H1 (cell line): ENCODE measurements at regions not wholly inside any gene's neighbourhood (a gene's known extent, or its start where the extent isn't known, plus 50 kb on each side); places are given as distances from the start of the nearest gene placed in this dataset.

Experiments
- CTCF ChIA-PET: fragments of 300-600 bp; sonication (Branson Sonifier 250); formaldehyde crosslinking; loops from one replicate; lab custom pipeline; 2021; ENCODE audit not compliant: partially characterized antibody; lab: Charles Lee
- POLR2A ChIA-PET: fragments of 300-600 bp; sonication (Branson Sonifier 250); formaldehyde crosslinking; loops from one replicate; lab custom pipeline; 2021; ENCODE audit warnings: inconsistent platforms; ENCODE audit not compliant: partially characterized antibody; lab: Charles Lee
- DNase-seq, 2 experiments: peaks; one replicate each; pipeline versions ENCODE4 v3.0.0 to v3.0.0-alpha.2; 2010 to 2022; ENCODE audit warnings: low spot score in 2 of 2, low read depth in 1 of 2, mixed read lengths in 1 of 2
- FAIRE-seq: peaks from 2 replicates; lab custom pipeline; 2011; peaks lifted over from hg19 to GRCh38; lab: Jason Lieb, UNC
- H2AFZ ChIP-seq: 2 replicates; pipeline ENCODE4 v1.8.1; 2012; ENCODE audit warnings: low read length, inconsistent platforms
- H2AK5ac ChIP-seq: 2 replicates; pipeline ENCODE4 v1.6.1; 2013; ENCODE audit warnings: low read depth, low read length
- H2BK120ac ChIP-seq: replicated peaks from 2 replicates; pipeline ENCODE3; 2013; ENCODE audit warnings: low read depth, low read length, inconsistent platforms
- H2BK12ac ChIP-seq: 2 replicates; pipeline ENCODE4 v1.6.1; 2013; ENCODE audit warnings: low read depth, low read length
- H2BK15ac ChIP-seq: 2 replicates; pipeline ENCODE4 v1.6.1; 2013; ENCODE audit warnings: low read length
- H2BK20ac ChIP-seq: 2 replicates; pipeline ENCODE4 v1.6.1; 2013; ENCODE audit warnings: low read length
- H2BK5ac ChIP-seq: 2 replicates; pipeline ENCODE4 v1.6.1; 2013; ENCODE audit warnings: low read depth, low read length
- H3K14ac ChIP-seq: 2 replicates; pipeline ENCODE4 v1.6.1; 2013; ENCODE audit warnings: inconsistent platforms; ENCODE audit not compliant: insufficient read length
- H3K18ac ChIP-seq: 2 replicates; pipeline ENCODE4 v1.6.1; 2013; ENCODE audit warnings: low read length; ENCODE audit errors: extremely low read depth
- H3K23ac ChIP-seq: 2 replicates; pipeline ENCODE4 v1.6.1; 2013; ENCODE audit warnings: inconsistent platforms; ENCODE audit not compliant: insufficient read length
- H3K23me2 ChIP-seq: 2 replicates; pipeline ENCODE4 v1.6.1; 2013; ENCODE audit warnings: low read depth, low read length
- H3K27ac ChIP-seq: 2 replicates; pipeline ENCODE4 v1.6.1; 2011; ENCODE audit warnings: low read depth, low read length, inconsistent platforms
- H3K27me3 ChIP-seq, 4 experiments: replicated peaks in 1 of 4; 1 replicate in 1 of 4; 2 replicates in 3 of 4; pipeline versions ENCODE4 v1.6.1 to v1.8.1; 2011 to 2013; ENCODE audit warnings: low read length in 3 of 4, mild to moderate bottlenecking in 3 of 4, inconsistent platforms in 2 of 4, mixed read lengths in 2 of 4, moderate library complexity in 1 of 4; ENCODE audit not compliant: control insufficient read depth in 3 of 4, insufficient read depth in 3 of 4; ENCODE audit errors: extremely low read depth in 1 of 4
- H3K36me3 ChIP-seq, 4 experiments: 2 replicates each; pipeline versions ENCODE4 v1.6.1 to v1.8.1; 2011 to 2013; ENCODE audit warnings: mild to moderate bottlenecking in 4 of 4, low read length in 3 of 4, moderate library complexity in 2 of 4, control low read depth in 1 of 4, inconsistent platforms in 1 of 4; ENCODE audit not compliant: insufficient read depth in 4 of 4, control insufficient read depth in 2 of 4
- H3K4ac ChIP-seq: replicated peaks from 2 replicates; pipeline ENCODE3; 2013; ENCODE audit warnings: low read length, low read depth, mixed read lengths, inconsistent platforms; ENCODE audit not compliant: insufficient read length
- H3K4me1 ChIP-seq, 4 experiments: replicated peaks in 1 of 4; 1 replicate in 1 of 4; 2 replicates in 3 of 4; pipeline versions ENCODE4 v1.6.1 to v1.8.1; 2011 to 2013; ENCODE audit warnings: low read length in 3 of 4, inconsistent platforms in 2 of 4, mixed read lengths in 1 of 4; ENCODE audit not compliant: insufficient read depth in 4 of 4, control insufficient read depth in 3 of 4
- H3K4me2 ChIP-seq, 2 experiments: 2 replicates each; pipeline versions ENCODE4 v1.6.1 to v1.8.1; 2011 to 2013; ENCODE audit warnings: low read depth in 2 of 2, low read length in 2 of 2, control low read depth in 1 of 2, inconsistent platforms in 1 of 2, mild to moderate bottlenecking in 1 of 2; ENCODE audit not compliant: insufficient read depth in 1 of 2
- H3K4me3 ChIP-seq, 4 experiments: fragments of 200-600, 300-600 bp in 1 of 4; sonication (generic), shearing (Covaris generic), sonication (Bioruptor Twin) in 1 of 4; 2 replicates each; pipeline versions ENCODE4 v1.5.1 to v1.8.1; 2011 to 2016; ENCODE audit warnings: low read length in 4 of 4, low read depth in 3 of 4, control low read depth in 2 of 4, inconsistent platforms in 2 of 4, mild to moderate bottlenecking in 2 of 4, mixed read lengths in 1 of 4, moderate library complexity in 1 of 4; ENCODE audit not compliant: insufficient read depth in 2 of 4; ENCODE audit errors: extremely low read depth in 1 of 4
- H3K56ac ChIP-seq: replicated peaks from 2 replicates; pipeline ENCODE3; 2013; ENCODE audit warnings: low read depth, mild to moderate bottlenecking, mixed read lengths, low read length, inconsistent platforms; ENCODE audit not compliant: insufficient read length
- H3K79me1 ChIP-seq: 2 replicates; pipeline ENCODE4 v1.6.1; 2013; ENCODE audit warnings: low read depth, low read length, control low read depth
- H3K79me2 ChIP-seq, 2 experiments: 2 replicates each; pipeline versions ENCODE4 v1.6.1 to v1.8.1; 2012 to 2013; ENCODE audit warnings: low read length in 2 of 2, mild to moderate bottlenecking in 2 of 2, inconsistent platforms in 1 of 2; ENCODE audit not compliant: insufficient read depth in 2 of 2, control insufficient read depth in 1 of 2
- H3K9ac ChIP-seq, 4 experiments: replicated peaks in 1 of 4; 1 replicate in 1 of 4; 2 replicates in 3 of 4; pipeline versions ENCODE4 v1.6.1 to v1.8.1; 2011 to 2013; ENCODE audit warnings: low read depth in 3 of 4, low read length in 3 of 4, control low read depth in 2 of 4, mild to moderate bottlenecking in 2 of 4, moderate library complexity in 2 of 4, inconsistent platforms in 1 of 4; ENCODE audit errors: extremely low read depth in 1 of 4
- H3K9me3 ChIP-seq, 2 experiments: 2 replicates each; pipeline versions ENCODE4 v1.6.1 to v1.8.1; 2012 to 2013; ENCODE audit warnings: mild to moderate bottlenecking in 2 of 2, moderate library complexity in 2 of 2, control low read depth in 1 of 2, inconsistent platforms in 1 of 2, low read depth in 1 of 2, low read length in 1 of 2, mixed read lengths in 1 of 2; ENCODE audit not compliant: insufficient read depth in 2 of 2
- H4K20me1 ChIP-seq, 2 experiments: replicated peaks in 1 of 2; 2 replicates each; pipeline versions ENCODE3 to v1.8.1; 2011 to 2013; ENCODE audit warnings: inconsistent platforms in 2 of 2, low read length in 2 of 2, mild to moderate bottlenecking in 1 of 2; ENCODE audit not compliant: insufficient read depth in 2 of 2, control insufficient read depth in 1 of 2
- H4K5ac ChIP-seq: 2 replicates; pipeline ENCODE4 v1.6.1; 2013; ENCODE audit warnings: low read length, low read depth, mixed read lengths, inconsistent platforms; ENCODE audit not compliant: insufficient read length
- H4K8ac ChIP-seq: 2 replicates; pipeline ENCODE4 v1.8.0; 2013; ENCODE audit warnings: mild to moderate bottlenecking, moderate library complexity, low read length, inconsistent platforms; ENCODE audit not compliant: insufficient read depth; ENCODE audit errors: extremely low read depth
- H4K91ac ChIP-seq: replicated peaks from 2 replicates; pipeline ENCODE3; 2013; ENCODE audit warnings: low read length, mixed read lengths, inconsistent platforms; ENCODE audit not compliant: insufficient read length
- ATF3 ChIP-seq: IDR thresholded peaks from 2 replicates; pipeline ENCODE4 v1.6.1; 2011; ENCODE audit warnings: low read depth, mild to moderate bottlenecking, low read length; ENCODE audit not compliant: insufficient read depth
- CBX8 ChIP-seq: fragments of 300-800, 300-1000 bp; sonication (generic); IDR thresholded peaks from 2 replicates; pipeline ENCODE4 v1.7.1; 2016; ENCODE audit warnings: low read depth, low read length, borderline replicate concordance
- CEBPB ChIP-seq: IDR thresholded peaks from 2 replicates; pipeline ENCODE4 v1.6.1; 2012; ENCODE audit warnings: low read depth, low read length
- JUN ChIP-seq: IDR thresholded peaks from 2 replicates; pipeline ENCODE4 v1.6.1; 2011; ENCODE audit warnings: low read depth, mild to moderate bottlenecking, improper control_type of control experiment, low read length
- POLR2A ChIP-seq, 2 experiments: IDR thresholded peaks; 1 replicate in 1 of 2; 2 replicates in 1 of 2; pipeline ENCODE4 v1.6.1; 2011; ENCODE audit warnings: low read depth in 2 of 2, low read length in 2 of 2, mild to moderate bottlenecking in 2 of 2; ENCODE audit errors: control extremely low read depth in 1 of 2
- RAD21 ChIP-seq, 2 experiments: IDR thresholded peaks in 1 of 2; conservative IDR thresholded peaks in 1 of 2; 2 replicates each; pipeline ENCODE4 v1.6.1; 2011; ENCODE audit warnings: low read depth in 2 of 2, low read length in 2 of 2, improper control_type of control experiment in 1 of 2, inconsistent platforms in 1 of 2, mild to moderate bottlenecking in 1 of 2, moderate library complexity in 1 of 2
- RFX5 ChIP-seq: IDR thresholded peaks from 2 replicates; pipeline ENCODE4 v1.6.1; 2011; ENCODE audit warnings: low read depth, low read length, improper control_type of control experiment, borderline replicate concordance
- WGBS, 2 experiments: shearing (Covaris generic) in 1 of 2; methylation state at CpG; one replicate each; pipeline versions ENCODE4 v1.1.6 to v1.1.7; 2013 to 2015; ENCODE audit warnings: low lambda C conversion rate in 2 of 2, mixed read lengths in 2 of 2, inconsistent platforms in 1 of 2, low coverage in 1 of 2, missing lambda C conversion rate in 1 of 2; ENCODE audit not compliant: insufficient replicate concordance in 2 of 2, insufficient coverage in 1 of 2, insufficient read length in 1 of 2; ENCODE audit errors: extremely low coverage in 1 of 2, missing lambda C conversion rate in 1 of 2; 5-methylcytosine and 5-hydroxymethylcytosine counted together

- no peak overlapping the region for H3K4me2 ChIP-seq
- no peak overlapping the region for H2BK15ac ChIP-seq
- no peak for FAIRE-seq
- H3K56ac ChIP-seq = no peak overlapping the region
- no peak overlapping the region for H3K9ac ChIP-seq
- H3K4me3 ChIP-seq = no peak overlapping the region
- WGBS, 2 experiments = 81% methylated on average over 1 of the region's 1 CpG; no CpG with 5 or more reads in 1 of the 2 experiments
- H2BK12ac ChIP-seq = no peak overlapping the region
- no peak overlapping the region for H2BK120ac ChIP-seq
- POLR2A ChIA-PET = no interaction called here
- no peaks in the 10 kb centered on the region for H4K20me1 ChIP-seq
- H3K14ac ChIP-seq = no peak overlapping the region
- no peak overlapping the region for H4K5ac ChIP-seq
- H3K4ac ChIP-seq = no peak overlapping the region
- no peak overlapping the region for H2AFZ ChIP-seq
- no peak overlapping the region for H2AK5ac ChIP-seq
- no peak overlapping the region for H3K27ac ChIP-seq
- H3K9me3 ChIP-seq = no peaks in the 10 kb centered on the region
- H4K8ac ChIP-seq = no peak overlapping the region
- H3K27me3 ChIP-seq = no peaks in the 10 kb centered on the region
- H2BK5ac ChIP-seq = no peak overlapping the region
- no peaks in the 10 kb centered on the region for H3K36me3 ChIP-seq
- no peak for TF ChIP-seq RAD21 (IDR thresholded peaks at IDR 0.05 in 1 of 2, conservative IDR thresholded peaks at IDR 0.05 in 1 of 2; ENCODE audit: low read depth in 2 of 2, low read length in 2 of 2)
- TF ChIP-seq CEBPB = no peak
- no peak for TF ChIP-seq POLR2A (IDR thresholded peaks at IDR 0.05; ENCODE audit: control extremely low read depth in 1 of 2, low read depth in 2 of 2, low read length in 2 of 2)
- TF ChIP-seq CBX8 = no peak
- no peak for TF ChIP-seq ATF3
- no peak for TF ChIP-seq RFX5
- no peak for TF ChIP-seq JUN
- TF ChIP-seq, all 59 proteins: peak for 0
- DNase-seq = no peak
- Histone ChIP-seq H3K79me1 (no peaks in the 10 kb centered on the region), H2BK20ac (no peak overlapping the region), H4K91ac (no peak overlapping the region), H3K18ac (no peak overlapping the region), H3K23me2 (no peaks in the 10 kb centered on the region), H3K79me2 (no peaks in the 10 kb centered on the region), H3K23ac (no peak overlapping the region), H3K4me1 (peaks cover 0 to 13% (median 3%) of the 10 kb centered on the region in 4 experiments; a peak in 3 of 7 replicates)
- CTCF ChIA-PET = interaction anchor here (1.0 to 1.5 kb wide), 4 partner anchors 37 to 460 kb away, joined by 3 to 4 read pairs (median 4); no protein-coding TSS in a partner anchor
Observed at GRCh38 chr17:63153488-63153887, 187.5 kb downstream of the TANC2 start.
